Stomach smooth muscle (tissue), 2 donors: ENCODE measurements at regions not wholly inside any gene's neighbourhood (a gene's known extent, or its start where the extent isn't known, plus 50 kb on each side); places are given as distances from the start of the nearest gene placed in this dataset.
"Not testable (repeated sequence)": the region's sequence is repeated elsewhere in the genome, so short reads cannot be mapped to it uniquely, and the experiment has no call there.

Source experiments
- H3K27ac ChIP-seq: one replicate; pipeline ENCODE4 v1.7.0; 2013; ENCODE audit warnings: mild to moderate bottlenecking, low read length, inconsistent platforms
- H3K27me3 ChIP-seq, 2 donors: one replicate each; pipeline ENCODE4 v1.7.0; 2013; ENCODE audit warnings: low read length in 2 of 2; ENCODE audit not compliant: insufficient read depth in 2 of 2, control insufficient read depth in 1 of 2
- H3K36me3 ChIP-seq, 2 donors: one replicate each; pipeline ENCODE4 v1.7.0; 2013; ENCODE audit warnings: low read length in 2 of 2; ENCODE audit not compliant: control insufficient read depth in 2 of 2, insufficient read depth in 2 of 2
- H3K4me1 ChIP-seq: one replicate; pipeline ENCODE4 v1.7.0; 2013; ENCODE audit warnings: low read length; ENCODE audit not compliant: control insufficient read depth, insufficient read depth
- H3K4me3 ChIP-seq, 2 donors: one replicate each; pipeline ENCODE4 v1.7.0; 2013; ENCODE audit warnings: low read length in 2 of 2
- H3K9ac ChIP-seq, 2 donors: one replicate each; pipeline ENCODE4 v1.7.0; 2013; ENCODE audit warnings: low read length in 2 of 2, mild to moderate bottlenecking in 1 of 2
- H3K9me3 ChIP-seq, 2 donors: one replicate each; pipeline ENCODE4 v1.7.0; 2013; ENCODE audit warnings: low read length in 2 of 2; ENCODE audit not compliant: control insufficient read depth in 2 of 2
- donor health status: healthy.
- donor health status: Pancreatic carcinoma.

GRCh38 chr2:167844714-167845530, 402.5 kb downstream of the STK39 start:
- Histone ChIP-seq H3K36me3 (no peaks in the 10 kb centered on the region), H3K9me3 (no peaks in the 10 kb centered on the region)

GRCh38 chr2:167843657-167844056, 403.7 kb downstream of the STK39 start:
- Histone ChIP-seq H3K9ac (no peak overlapping the region), H3K4me3 (no peak overlapping the region), H3K36me3 (no peaks in the 10 kb centered on the region), H3K27ac (no peak overlapping the region), H3K27me3 (no peaks in the 10 kb centered on the region), H3K4me1 (no peaks in the 10 kb centered on the region), H3K9me3 (no peaks in the 10 kb centered on the region)

More at GRCh38 chr2:167844714-167845530, 402.5 kb downstream of the STK39 start:
- no peaks in the 10 kb centered on the region for H3K27me3 ChIP-seq
- H3K9ac ChIP-seq = no peak overlapping the region
- no peaks in the 10 kb centered on the region for H3K4me1 ChIP-seq
- H3K4me3 ChIP-seq = no peak overlapping the region
- no peak overlapping the region for H3K27ac ChIP-seq

- no peak overlapping the region for H3K4me3 ChIP-seq
- no peak overlapping the region for H3K27ac ChIP-seq
- H3K9ac ChIP-seq = no peak overlapping the region
- no peaks in the 10 kb centered on the region for H3K36me3 ChIP-seq
- no peaks in the 10 kb centered on the region for H3K4me1 ChIP-seq
- no peaks in the 10 kb centered on the region for H3K27me3 ChIP-seq
- H3K9me3 ChIP-seq = no peaks in the 10 kb centered on the region
Observed at GRCh38 chr2:167843217-167843616, 404.2 kb downstream of the STK39 start.

GRCh38 chr2:167842047-167842446, 405.3 kb downstream of the STK39 start:
- H3K4me3 ChIP-seq = no peak overlapping the region

GRCh38 chr2:167835290-167835689, 412.1 kb downstream of the STK39 start:
- not testable (repeated sequence) for H3K9ac ChIP-seq, H3K4me1 ChIP-seq, H3K4me3 ChIP-seq, H3K27me3 ChIP-seq, H3K27ac ChIP-seq, H3K36me3 ChIP-seq, H3K9me3 ChIP-seq

More at GRCh38 chr2:167842047-167842446, 405.3 kb downstream of the STK39 start:
- H3K9me3 ChIP-seq = no peaks in the 10 kb centered on the region
- H3K27me3 ChIP-seq = no peaks in the 10 kb centered on the region
- no peak overlapping the region for H3K9ac ChIP-seq
- H3K36me3 ChIP-seq = no peaks in the 10 kb centered on the region
- no peaks in the 10 kb centered on the region for H3K4me1 ChIP-seq
- no peak overlapping the region for H3K27ac ChIP-seq

- no peak overlapping the region for H3K27ac ChIP-seq
- H3K36me3 ChIP-seq = no peaks in the 10 kb centered on the region
- H3K4me1 ChIP-seq = no peaks in the 10 kb centered on the region
- no peak overlapping the region for H3K9ac ChIP-seq
- no peaks in the 10 kb centered on the region for H3K9me3 ChIP-seq
- no peaks in the 10 kb centered on the region for H3K27me3 ChIP-seq
- H3K4me3 ChIP-seq = no peak overlapping the region
Observed at GRCh38 chr2:167834707-167835106, 412.7 kb downstream of the STK39 start.

- peak overlapping the region in 1 of 2 donors; percentile 50 for H3K4me3 ChIP-seq
Observed at GRCh38 chr2:167833294-167833693, 414.1 kb downstream of the STK39 start.

GRCh38 chr2:167832868-167833287, 414.5 kb downstream of the STK39 start:
- peak overlapping the region in 1 of 2 donors; percentile 50 for H3K4me3 ChIP-seq
- no peaks in the 10 kb centered on the region for H3K4me1 ChIP-seq
- H3K27me3 ChIP-seq = no peaks in the 10 kb centered on the region
- H3K27ac ChIP-seq = no peak overlapping the region
- no peaks in the 10 kb centered on the region for H3K9me3 ChIP-seq
- no peak overlapping the region for H3K9ac ChIP-seq
- H3K36me3 ChIP-seq = no peaks in the 10 kb centered on the region

More at GRCh38 chr2:167833294-167833693, 414.1 kb downstream of the STK39 start:
- no peaks in the 10 kb centered on the region for H3K27me3 ChIP-seq
- no peak overlapping the region for H3K27ac ChIP-seq
- H3K9me3 ChIP-seq = no peaks in the 10 kb centered on the region
- H3K36me3 ChIP-seq = no peaks in the 10 kb centered on the region
- H3K9ac ChIP-seq = no peak overlapping the region
- no peaks in the 10 kb centered on the region for H3K4me1 ChIP-seq

- H3K36me3 ChIP-seq = no peaks in the 10 kb centered on the region
- H3K9ac ChIP-seq = no peak overlapping the region
- no peak overlapping the region for H3K27ac ChIP-seq
- H3K4me1 ChIP-seq = no peaks in the 10 kb centered on the region
- H3K9me3 ChIP-seq = no peaks in the 10 kb centered on the region
- H3K4me3 ChIP-seq = no peak overlapping the region
- H3K27me3 ChIP-seq = no peaks in the 10 kb centered on the region
Observed at GRCh38 chr2:167827352-167828097, 419.9 kb downstream of the STK39 start.

GRCh38 chr2:167826906-167827305, 420.5 kb downstream of the STK39 start:
- H3K27me3 ChIP-seq = no peaks in the 10 kb centered on the region
- no peak overlapping the region for H3K9ac ChIP-seq
- H3K4me1 ChIP-seq = no peaks in the 10 kb centered on the region
- no peak overlapping the region for H3K27ac ChIP-seq
- no peaks in the 10 kb centered on the region for H3K36me3 ChIP-seq
- H3K9me3 ChIP-seq = no peaks in the 10 kb centered on the region
- H3K4me3 ChIP-seq = no peak overlapping the region

GRCh38 chr2:167825664-167826063, 421.7 kb downstream of the STK39 start:
- H3K9ac ChIP-seq = no peak overlapping the region
- no peak overlapping the region for H3K27ac ChIP-seq
- no peaks in the 10 kb centered on the region for H3K27me3 ChIP-seq
- no peak overlapping the region for H3K4me3 ChIP-seq
- H3K4me1 ChIP-seq = no peaks in the 10 kb centered on the region
- H3K9me3 ChIP-seq = no peaks in the 10 kb centered on the region
- H3K36me3 ChIP-seq = no peaks in the 10 kb centered on the region
